Endothelial cell (in vitro differentiated cells): ENCODE measurements at regions not wholly inside any gene's neighbourhood (a gene's known extent, or its start where the extent isn't known, plus 50 kb on each side); places are given as distances from the start of the nearest gene placed in this dataset.

Experiments
- DNase-seq: peaks from one replicate; pipeline ENCODE4 v3.0.0; 2021; ENCODE audit warnings: low spot score
- H3K27ac Mint-ChIP-seq: one replicate; pipeline ENCODE4 v1.8.0; 2021; ENCODE audit warnings: mixed read lengths, inconsistent platforms; ENCODE audit not compliant: unreplicated experiment
- H3K27me3 Mint-ChIP-seq: one replicate; pipeline ENCODE4 v1.8.0; 2021; ENCODE audit warnings: mild to moderate bottlenecking, moderate library complexity, mixed read lengths, inconsistent platforms; ENCODE audit not compliant: unreplicated experiment
- H3K36me3 Mint-ChIP-seq: one replicate; pipeline ENCODE4 v1.8.0; 2021; ENCODE audit warnings: mild to moderate bottlenecking, low read depth, mixed read lengths, inconsistent platforms; ENCODE audit not compliant: unreplicated experiment
- H3K4me1 Mint-ChIP-seq: one replicate; pipeline ENCODE4 v1.8.0; 2021; ENCODE audit warnings: mild to moderate bottlenecking, mixed read lengths, inconsistent platforms; ENCODE audit not compliant: unreplicated experiment
- H3K4me3 Mint-ChIP-seq: one replicate; pipeline ENCODE4 v1.8.0; 2021; ENCODE audit warnings: mild to moderate bottlenecking, mixed read lengths, inconsistent platforms; ENCODE audit not compliant: unreplicated experiment
- H3K9me3 Mint-ChIP-seq: one replicate; pipeline ENCODE4 v1.8.0; 2021; ENCODE audit warnings: mixed read lengths, inconsistent platforms; ENCODE audit not compliant: unreplicated experiment
- TF ChIP-seq, protein P1 (sequence below): fragments of 200-600 bp; sonication (generic); IDR thresholded peaks from one replicate; pipeline ENCODE4 v1.5.0; 2021; ENCODE audit warnings: antibody characterized with exemption; ENCODE audit not compliant: unreplicated experiment

DNA sequence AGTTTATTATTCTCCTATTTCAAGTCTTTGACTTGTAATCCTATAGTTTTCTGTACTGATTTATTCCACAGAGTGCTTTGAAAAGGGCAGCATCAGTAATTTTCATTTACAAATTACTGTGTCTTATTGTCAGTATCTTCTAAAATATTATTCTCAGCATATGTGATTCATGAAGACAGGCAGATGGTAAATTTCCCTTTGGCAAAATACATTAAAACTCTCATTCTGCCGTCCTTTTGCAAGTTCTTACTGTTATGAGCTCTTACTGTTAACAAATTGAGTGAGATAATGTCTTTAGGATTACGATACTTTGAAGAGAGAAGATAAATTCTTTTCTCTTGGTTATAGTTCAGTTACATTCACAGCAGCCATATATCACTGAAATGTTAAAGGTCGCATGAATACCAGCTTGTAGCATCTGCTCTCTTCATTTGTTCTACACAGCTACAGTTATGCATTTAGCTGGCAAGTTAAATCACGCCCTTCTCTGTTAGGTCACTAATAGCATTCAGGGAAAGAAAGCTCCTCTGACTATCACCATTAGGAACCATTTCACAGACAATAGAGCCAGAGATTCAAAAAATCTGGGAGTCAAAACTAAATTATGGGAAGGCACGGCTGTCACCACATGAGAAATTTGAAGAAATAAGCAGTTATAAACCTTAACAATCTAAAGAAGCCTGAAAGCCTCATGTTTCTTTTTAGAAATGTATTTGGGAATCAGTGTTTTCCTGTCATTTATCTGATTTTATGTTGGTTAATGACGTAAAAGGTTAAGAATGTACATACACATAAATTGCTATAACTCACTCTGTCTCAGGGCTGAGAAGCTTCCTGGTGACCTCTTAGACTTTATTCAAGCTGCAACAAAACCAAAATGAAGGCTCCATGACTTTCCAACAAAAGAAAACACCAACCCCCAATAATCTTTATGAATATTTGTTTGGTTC lies 109.6 kb upstream of the SP4 start:
- TF ChIP-seq, protein P1, sequence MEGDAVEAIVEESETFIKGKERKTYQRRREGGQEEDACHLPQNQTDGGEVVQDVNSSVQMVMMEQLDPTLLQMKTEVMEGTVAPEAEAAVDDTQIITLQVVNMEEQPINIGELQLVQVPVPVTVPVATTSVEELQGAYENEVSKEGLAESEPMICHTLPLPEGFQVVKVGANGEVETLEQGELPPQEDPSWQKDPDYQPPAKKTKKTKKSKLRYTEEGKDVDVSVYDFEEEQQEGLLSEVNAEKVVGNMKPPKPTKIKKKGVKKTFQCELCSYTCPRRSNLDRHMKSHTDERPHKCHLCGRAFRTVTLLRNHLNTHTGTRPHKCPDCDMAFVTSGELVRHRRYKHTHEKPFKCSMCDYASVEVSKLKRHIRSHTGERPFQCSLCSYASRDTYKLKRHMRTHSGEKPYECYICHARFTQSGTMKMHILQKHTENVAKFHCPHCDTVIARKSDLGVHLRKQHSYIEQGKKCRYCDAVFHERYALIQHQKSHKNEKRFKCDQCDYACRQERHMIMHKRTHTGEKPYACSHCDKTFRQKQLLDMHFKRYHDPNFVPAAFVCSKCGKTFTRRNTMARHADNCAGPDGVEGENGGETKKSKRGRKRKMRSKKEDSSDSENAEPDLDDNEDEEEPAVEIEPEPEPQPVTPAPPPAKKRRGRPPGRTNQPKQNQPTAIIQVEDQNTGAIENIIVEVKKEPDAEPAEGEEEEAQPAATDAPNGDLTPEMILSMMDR: no peak
- H3K27me3 Mint-ChIP-seq: no peaks in the 10 kb centered on the region
- no peak overlapping the region for H3K4me3 Mint-ChIP-seq
- H3K4me1 Mint-ChIP-seq: no peaks in the 10 kb centered on the region
- DNase-seq: no peak
- no peaks in the 10 kb centered on the region for H3K9me3 Mint-ChIP-seq
- H3K36me3 Mint-ChIP-seq: no peaks in the 10 kb centered on the region
- no peak overlapping the region for H3K27ac Mint-ChIP-seq

DNA sequence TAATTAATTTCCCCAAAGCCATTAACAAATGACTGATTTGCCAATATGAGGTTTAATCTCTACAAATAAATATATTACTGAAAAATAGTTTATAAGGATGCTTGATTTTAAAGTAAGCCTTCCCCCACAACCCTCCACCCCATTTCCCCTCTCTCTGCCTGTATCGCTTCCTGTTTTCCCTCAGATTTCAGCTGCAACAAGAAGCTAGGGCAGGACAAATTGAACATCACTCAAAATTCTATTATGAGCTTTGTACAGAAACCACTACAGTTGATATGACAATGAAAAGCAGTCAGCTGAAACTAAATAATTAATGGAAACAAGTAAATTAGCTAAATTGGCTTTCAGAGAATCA lies 109.0 kb upstream of the SP4 start:
- H3K9me3 Mint-ChIP-seq: no peaks in the 10 kb centered on the region
- H3K27ac Mint-ChIP-seq: no peak overlapping the region
- no peaks in the 10 kb centered on the region for H3K36me3 Mint-ChIP-seq
- TF ChIP-seq, protein P1: no peak
- no peaks in the 10 kb centered on the region for H3K4me1 Mint-ChIP-seq
- no peaks in the 10 kb centered on the region for H3K27me3 Mint-ChIP-seq
- DNase-seq: no peak
- no peak overlapping the region for H3K4me3 Mint-ChIP-seq

DNA sequence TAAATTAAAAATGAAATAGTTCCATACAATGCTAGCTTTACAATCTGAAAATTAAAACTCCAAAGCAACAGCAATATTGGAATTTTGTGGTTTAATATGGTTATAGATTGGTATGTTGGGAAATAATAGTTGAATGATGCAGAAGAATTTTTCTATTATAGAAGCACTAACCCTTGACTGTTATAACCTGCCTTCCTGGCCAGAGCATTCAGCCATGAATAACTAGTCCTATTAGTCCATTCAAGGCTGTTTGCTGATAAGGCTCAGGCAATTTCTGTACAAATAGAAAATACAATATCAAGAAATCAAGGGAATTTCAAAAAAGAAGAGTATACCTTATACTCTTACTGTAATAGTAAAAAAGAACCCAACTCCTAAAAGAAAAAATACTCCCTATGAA lies 101.6 kb upstream of the SP4 start:
- TF ChIP-seq, protein P1: no peak
- Mint-ChIP-seq H3K27ac (no peak overlapping the region), H3K9me3 (no peaks in the 10 kb centered on the region), H3K27me3 (peaks cover 1% of the 10 kb centered on the region), H3K36me3 (no peaks in the 10 kb centered on the region), H3K4me3 (no peak overlapping the region), H3K4me1 (no peaks in the 10 kb centered on the region)
- DNase-seq: no peak

DNA sequence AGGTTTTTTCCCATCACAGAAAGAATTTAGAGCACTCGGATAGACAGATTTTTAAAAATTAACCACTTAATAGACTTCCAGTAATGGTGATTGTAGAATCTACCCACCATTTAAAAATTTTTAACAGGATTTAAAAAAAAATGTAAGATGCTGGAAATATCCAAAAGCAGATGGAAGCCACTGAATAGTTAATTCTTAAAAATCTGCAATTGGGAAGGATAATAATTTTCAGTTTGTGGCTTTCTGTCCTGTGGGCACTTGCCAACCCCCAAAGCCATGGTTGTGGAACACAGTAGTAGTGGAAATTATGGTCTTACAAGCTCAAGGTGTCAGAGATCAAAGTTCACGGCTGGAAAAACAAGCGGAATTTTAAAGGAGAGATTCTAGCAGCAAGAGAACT lies 101.0 kb upstream of the SP4 start:
- TF ChIP-seq, protein P1: no peak
- Mint-ChIP-seq H3K27me3 (peaks cover 1% of the 10 kb centered on the region), H3K27ac (no peak overlapping the region), H3K4me3 (no peak overlapping the region), H3K9me3 (no peaks in the 10 kb centered on the region), H3K36me3 (no peaks in the 10 kb centered on the region), H3K4me1 (no peaks in the 10 kb centered on the region)
- no peak for DNase-seq
